HepG2 (cell line): ENCODE measurements at regions not wholly inside any gene's neighbourhood (a gene's known extent, or its start where the extent isn't known, plus 50 kb on each side); places are given as distances from the start of the nearest gene placed in this dataset.

Experiments used
- CC2D1A ChIP-seq: sonication (generic); formaldehyde crosslinking; IDR thresholded peaks from 2 replicates; pipeline ENCODE4 v1.8.1; 2023; ENCODE audit warnings: mild to moderate bottlenecking, missing genetic modification reagents
- CTCF ChIP-seq: sonication (generic); formaldehyde crosslinking; IDR thresholded peaks from 2 replicates; pipeline ENCODE4 v1.5.0; 2020; ENCODE audit warnings: mild to moderate bottlenecking, missing genetic modification reagents, moderate library complexity
- EED ChIP-seq: sonication (generic); formaldehyde crosslinking; IDR thresholded peaks from 2 replicates; pipeline ENCODE4 v1.5.0; 2020; ENCODE audit warnings: mild to moderate bottlenecking, missing genetic modification reagents
- GATA4 ChIP-seq: sonication (generic); IDR thresholded peaks from 2 replicates; pipeline ENCODE4 v1.6.1; 2016; ENCODE audit warnings: antibody characterized with exemption, low read depth, borderline replicate concordance
- PATZ1 ChIP-seq: sonication (generic); formaldehyde crosslinking; IDR thresholded peaks from 2 replicates; pipeline ENCODE4 v1.4.0; 2020; ENCODE audit warnings: missing genetic modification reagents
- POLR2A ChIP-seq, 2 experiments: IDR thresholded peaks; 2 replicates each; pipeline ENCODE4 v1.6.1; 2011; ENCODE audit warnings: low read depth in 2 of 2, low read length in 2 of 2, mild to moderate bottlenecking in 1 of 2, moderate library complexity in 1 of 2; ENCODE audit not compliant: insufficient read depth in 1 of 2
- SOX6 ChIP-seq, 2 experiments: fragments of 450-650 bp in 1 of 2; sonication (generic) in 1 of 2; formaldehyde crosslinking in 1 of 2; IDR thresholded peaks; 2 replicates each; pipeline versions ENCODE4 v1.4.0 to v1.6.1; 2017 to 2020; ENCODE audit warnings: antibody characterized with exemption in 1 of 2, mild to moderate bottlenecking in 1 of 2, missing genetic modification reagents in 1 of 2
- SRSF9 ChIP-seq: fragments of 200-400 bp; formaldehyde crosslinking; IDR thresholded peaks from 2 replicates; pipeline ENCODE4 v1.6.1; 2018; ENCODE audit warnings: borderline replicate concordance, mild to moderate bottlenecking, low read depth, low read length; ENCODE audit not compliant: insufficient read depth, poor library complexity, severe bottlenecking
- TCF7 ChIP-seq: sonication (generic); IDR thresholded peaks from 2 replicates; pipeline ENCODE4 v1.6.1; 2016; ENCODE audit warnings: antibody characterized with exemption, low read depth
- TF ChIP-seq, protein P1 (sequence below): sonication (generic); formaldehyde crosslinking; IDR thresholded peaks from 2 replicates; pipeline ENCODE4 v1.8.0; 2022; ENCODE audit warnings: missing genetic modification reagents, mild to moderate bottlenecking, borderline replicate concordance
- TF ChIP-seq, protein P2 (sequence below): sonication (generic); formaldehyde crosslinking; IDR thresholded peaks from 2 replicates; pipeline ENCODE4 v1.5.0; 2020; ENCODE audit warnings: missing genetic modification reagents, mild to moderate bottlenecking, borderline replicate concordance

DNA sequence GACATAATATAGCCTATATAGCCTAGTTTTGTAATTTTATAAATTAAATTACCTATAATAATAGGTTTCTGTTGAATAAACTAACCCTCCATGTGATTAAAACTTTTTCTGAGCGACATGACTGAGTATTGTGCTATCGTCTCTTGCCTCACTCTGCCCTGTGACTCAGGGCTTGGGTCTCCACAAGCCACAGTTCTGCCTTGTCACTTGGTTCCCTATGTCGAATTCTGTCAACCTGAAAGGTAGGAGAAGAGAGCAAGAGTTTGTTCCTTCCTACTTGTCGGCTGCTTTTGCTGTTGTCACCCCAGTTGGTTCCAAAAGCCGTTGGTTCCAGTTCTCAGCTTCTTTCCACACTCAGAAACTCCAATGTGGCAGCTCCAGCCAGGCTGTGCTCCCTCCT is 285.9 kb downstream of the PSAT1 start:
- TF ChIP-seq, protein P1, sequence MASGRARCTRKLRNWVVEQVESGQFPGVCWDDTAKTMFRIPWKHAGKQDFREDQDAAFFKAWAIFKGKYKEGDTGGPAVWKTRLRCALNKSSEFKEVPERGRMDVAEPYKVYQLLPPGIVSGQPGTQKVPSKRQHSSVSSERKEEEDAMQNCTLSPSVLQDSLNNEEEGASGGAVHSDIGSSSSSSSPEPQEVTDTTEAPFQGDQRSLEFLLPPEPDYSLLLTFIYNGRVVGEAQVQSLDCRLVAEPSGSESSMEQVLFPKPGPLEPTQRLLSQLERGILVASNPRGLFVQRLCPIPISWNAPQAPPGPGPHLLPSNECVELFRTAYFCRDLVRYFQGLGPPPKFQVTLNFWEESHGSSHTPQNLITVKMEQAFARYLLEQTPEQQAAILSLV (CRISPR knock-in tag), result no peak
- no peak for TF ChIP-seq SOX6 (IDR thresholded peaks at IDR 0.05)
- no peak for TF ChIP-seq SOX6 (CRISPR knock-in tag; IDR thresholded peaks at IDR 0.05)
- no peak for TF ChIP-seq SRSF9
- no peak for TF ChIP-seq POLR2A (IDR thresholded peaks at IDR 0.05; ENCODE audit: insufficient read depth in 1 of 2, low read depth in 2 of 2, low read length in 2 of 2)
- no peak for TF ChIP-seq EED (CRISPR knock-in tag)
- TF ChIP-seq TCF7, result no peak
- TF ChIP-seq CTCF, result no peak
- TF ChIP-seq GATA4, result no peak
- no peak for TF ChIP-seq PATZ1
- TF ChIP-seq CC2D1A (CRISPR knock-in tag), result no peak
- TF ChIP-seq, protein P2, sequence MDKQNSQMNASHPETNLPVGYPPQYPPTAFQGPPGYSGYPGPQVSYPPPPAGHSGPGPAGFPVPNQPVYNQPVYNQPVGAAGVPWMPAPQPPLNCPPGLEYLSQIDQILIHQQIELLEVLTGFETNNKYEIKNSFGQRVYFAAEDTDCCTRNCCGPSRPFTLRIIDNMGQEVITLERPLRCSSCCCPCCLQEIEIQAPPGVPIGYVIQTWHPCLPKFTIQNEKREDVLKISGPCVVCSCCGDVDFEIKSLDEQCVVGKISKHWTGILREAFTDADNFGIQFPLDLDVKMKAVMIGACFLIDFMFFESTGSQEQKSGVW (CRISPR knock-in tag), result no peak
